ENCODE measurements at regions not wholly inside any gene's neighbourhood (a gene's known extent, or its start where the extent isn't known, plus 50 kb on each side); places are given as distances from the start of the nearest gene placed in this dataset.

GRCh38 chr4:100836929-100837328, 319.1 kb upstream of the EMCN start:
- Histone ChIP-seq H2AFZ (ENCODE audit: low read depth, low read length) (no peak overlapping the region), H3K27ac (ENCODE audit: low read length) (no peak overlapping the region), H3K79me2 (ENCODE audit: low read length) (no peaks in the 10 kb centered on the region), H3K4me1 (ENCODE audit: low read length) (no peaks in the 10 kb centered on the region), H3K4me3 (ENCODE audit: low read length) (no peak overlapping the region), H3K9ac (ENCODE audit: low read length) (no peak overlapping the region), H4K20me1 (ENCODE audit: insufficient read depth, low read length) (no peaks in the 10 kb centered on the region), H3K36me3 (replicated peaks; ENCODE audit: low read depth, low read length) (no peaks in the 10 kb centered on the region), H3K27me3 (ENCODE audit: low read depth, low read length) (no peaks in the 10 kb centered on the region), H3K9me3 (ENCODE audit: insufficient read depth, low read length) (no peaks in the 10 kb centered on the region), H3K4me2 (ENCODE audit: low read length) (no peak overlapping the region)
- TF ChIP-seq EZH2phosphoT487 (IDR thresholded peaks at IDR 0.05; ENCODE audit: low read depth) (no peak), CTCF (IDR thresholded peaks at IDR 0.05; ENCODE audit: low read depth, low read length) (no peak)

- Histone ChIP-seq H3K36me3 (replicated peaks; ENCODE audit: low read depth, low read length) (no peaks in the 10 kb centered on the region), H3K9me3 (ENCODE audit: insufficient read depth, low read length) (no peaks in the 10 kb centered on the region), H2AFZ (ENCODE audit: low read depth, low read length) (no peak overlapping the region), H3K27ac (ENCODE audit: low read length) (no peak overlapping the region), H3K4me2 (ENCODE audit: low read length) (no peak overlapping the region), H4K20me1 (ENCODE audit: insufficient read depth, low read length) (no peaks in the 10 kb centered on the region), H3K79me2 (ENCODE audit: low read length) (no peaks in the 10 kb centered on the region), H3K27me3 (ENCODE audit: low read depth, low read length) (no peaks in the 10 kb centered on the region), H3K4me1 (ENCODE audit: low read length) (no peaks in the 10 kb centered on the region), H3K9ac (ENCODE audit: low read length) (no peak overlapping the region), H3K4me3 (ENCODE audit: low read length) (no peak overlapping the region)
- TF ChIP-seq EZH2phosphoT487 (IDR thresholded peaks at IDR 0.05; ENCODE audit: low read depth) (no peak), CTCF (IDR thresholded peaks at IDR 0.05; ENCODE audit: low read depth, low read length) (no peak)
Observed at GRCh38 chr4:100834616-100835015, 316.8 kb upstream of the EMCN start.

GRCh38 chr4:100833906-100834305, 316.1 kb upstream of the EMCN start:
- Histone ChIP-seq H3K27ac (ENCODE audit: low read length) (no peak overlapping the region), H2AFZ (ENCODE audit: low read depth, low read length) (no peak overlapping the region), H3K36me3 (replicated peaks; ENCODE audit: low read depth, low read length) (peaks cover 4% of the 10 kb centered on the region), H3K27me3 (ENCODE audit: low read depth, low read length) (no peaks in the 10 kb centered on the region), H3K79me2 (ENCODE audit: low read length) (no peaks in the 10 kb centered on the region), H3K4me2 (ENCODE audit: low read length) (no peak overlapping the region), H3K9me3 (ENCODE audit: insufficient read depth, low read length) (no peaks in the 10 kb centered on the region), H3K4me3 (ENCODE audit: low read length) (no peak overlapping the region), H4K20me1 (ENCODE audit: insufficient read depth, low read length) (no peaks in the 10 kb centered on the region), H3K9ac (ENCODE audit: low read length) (no peak overlapping the region), H3K4me1 (ENCODE audit: low read length) (no peaks in the 10 kb centered on the region)
- no peak for TF ChIP-seq CTCF (IDR thresholded peaks at IDR 0.05; ENCODE audit: low read depth, low read length)
- no peak for TF ChIP-seq EZH2phosphoT487 (IDR thresholded peaks at IDR 0.05; ENCODE audit: low read depth)

- H2AFZ ChIP-seq (ENCODE audit: low read depth, low read length), result no peak overlapping the region
- H3K4me1 ChIP-seq (ENCODE audit: low read length), result peaks cover 22% of the 10 kb centered on the region
- H3K9me3 ChIP-seq (ENCODE audit: insufficient read depth, low read length), result no peaks in the 10 kb centered on the region
- no peak overlapping the region for H3K27ac ChIP-seq (ENCODE audit: low read length)
- no peaks in the 10 kb centered on the region for H4K20me1 ChIP-seq (ENCODE audit: insufficient read depth, low read length)
- H3K4me3 ChIP-seq (ENCODE audit: low read length), result no peak overlapping the region
- no peak for TF ChIP-seq CTCF (IDR thresholded peaks at IDR 0.05; ENCODE audit: low read depth, low read length)
- no peak for TF ChIP-seq EZH2phosphoT487 (IDR thresholded peaks at IDR 0.05; ENCODE audit: low read depth)
- no peaks in the 10 kb centered on the region for H3K27me3 ChIP-seq (ENCODE audit: low read depth, low read length)
- H3K4me2 ChIP-seq (ENCODE audit: low read length), result no peak overlapping the region
- H3K79me2 ChIP-seq (ENCODE audit: low read length), result no peaks in the 10 kb centered on the region
- H3K36me3 ChIP-seq (replicated peaks; ENCODE audit: low read depth, low read length), result peaks cover 4% of the 10 kb centered on the region
- no peak overlapping the region for H3K9ac ChIP-seq (ENCODE audit: low read length)
Observed at GRCh38 chr4:100828986-100829685, 311.3 kb upstream of the EMCN start.
